Panc1 (cell line): ENCODE measurements at regions not wholly inside any gene's neighbourhood (a gene's known extent, or its start where the extent isn't known, plus 50 kb on each side); places are given as distances from the start of the nearest gene placed in this dataset.

Source experiments
- TF ChIP-seq, protein P1 (sequence below): fragments of 450-650 bp; IDR thresholded peaks from 2 replicates; pipeline ENCODE4 v1.5.1; 2017; ENCODE audit warnings: mild to moderate bottlenecking
- TF ChIP-seq, protein P2 (sequence below), 2 experiments: IDR thresholded peaks; 2 replicates each; pipeline ENCODE4 v1.6.1; 2011 to 2012; ENCODE audit warnings: low read depth in 2 of 2, control low read depth in 1 of 2, low read length in 1 of 2, mild to moderate bottlenecking in 1 of 2, moderate library complexity in 1 of 2; ENCODE audit not compliant: insufficient read depth in 1 of 2

GRCh38 chr5:99308131-99308530, 379.3 kb upstream of the CHD1 start:
- TF ChIP-seq, protein P1, sequence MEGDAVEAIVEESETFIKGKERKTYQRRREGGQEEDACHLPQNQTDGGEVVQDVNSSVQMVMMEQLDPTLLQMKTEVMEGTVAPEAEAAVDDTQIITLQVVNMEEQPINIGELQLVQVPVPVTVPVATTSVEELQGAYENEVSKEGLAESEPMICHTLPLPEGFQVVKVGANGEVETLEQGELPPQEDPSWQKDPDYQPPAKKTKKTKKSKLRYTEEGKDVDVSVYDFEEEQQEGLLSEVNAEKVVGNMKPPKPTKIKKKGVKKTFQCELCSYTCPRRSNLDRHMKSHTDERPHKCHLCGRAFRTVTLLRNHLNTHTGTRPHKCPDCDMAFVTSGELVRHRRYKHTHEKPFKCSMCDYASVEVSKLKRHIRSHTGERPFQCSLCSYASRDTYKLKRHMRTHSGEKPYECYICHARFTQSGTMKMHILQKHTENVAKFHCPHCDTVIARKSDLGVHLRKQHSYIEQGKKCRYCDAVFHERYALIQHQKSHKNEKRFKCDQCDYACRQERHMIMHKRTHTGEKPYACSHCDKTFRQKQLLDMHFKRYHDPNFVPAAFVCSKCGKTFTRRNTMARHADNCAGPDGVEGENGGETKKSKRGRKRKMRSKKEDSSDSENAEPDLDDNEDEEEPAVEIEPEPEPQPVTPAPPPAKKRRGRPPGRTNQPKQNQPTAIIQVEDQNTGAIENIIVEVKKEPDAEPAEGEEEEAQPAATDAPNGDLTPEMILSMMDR: no peak
- TF ChIP-seq, protein P2, sequence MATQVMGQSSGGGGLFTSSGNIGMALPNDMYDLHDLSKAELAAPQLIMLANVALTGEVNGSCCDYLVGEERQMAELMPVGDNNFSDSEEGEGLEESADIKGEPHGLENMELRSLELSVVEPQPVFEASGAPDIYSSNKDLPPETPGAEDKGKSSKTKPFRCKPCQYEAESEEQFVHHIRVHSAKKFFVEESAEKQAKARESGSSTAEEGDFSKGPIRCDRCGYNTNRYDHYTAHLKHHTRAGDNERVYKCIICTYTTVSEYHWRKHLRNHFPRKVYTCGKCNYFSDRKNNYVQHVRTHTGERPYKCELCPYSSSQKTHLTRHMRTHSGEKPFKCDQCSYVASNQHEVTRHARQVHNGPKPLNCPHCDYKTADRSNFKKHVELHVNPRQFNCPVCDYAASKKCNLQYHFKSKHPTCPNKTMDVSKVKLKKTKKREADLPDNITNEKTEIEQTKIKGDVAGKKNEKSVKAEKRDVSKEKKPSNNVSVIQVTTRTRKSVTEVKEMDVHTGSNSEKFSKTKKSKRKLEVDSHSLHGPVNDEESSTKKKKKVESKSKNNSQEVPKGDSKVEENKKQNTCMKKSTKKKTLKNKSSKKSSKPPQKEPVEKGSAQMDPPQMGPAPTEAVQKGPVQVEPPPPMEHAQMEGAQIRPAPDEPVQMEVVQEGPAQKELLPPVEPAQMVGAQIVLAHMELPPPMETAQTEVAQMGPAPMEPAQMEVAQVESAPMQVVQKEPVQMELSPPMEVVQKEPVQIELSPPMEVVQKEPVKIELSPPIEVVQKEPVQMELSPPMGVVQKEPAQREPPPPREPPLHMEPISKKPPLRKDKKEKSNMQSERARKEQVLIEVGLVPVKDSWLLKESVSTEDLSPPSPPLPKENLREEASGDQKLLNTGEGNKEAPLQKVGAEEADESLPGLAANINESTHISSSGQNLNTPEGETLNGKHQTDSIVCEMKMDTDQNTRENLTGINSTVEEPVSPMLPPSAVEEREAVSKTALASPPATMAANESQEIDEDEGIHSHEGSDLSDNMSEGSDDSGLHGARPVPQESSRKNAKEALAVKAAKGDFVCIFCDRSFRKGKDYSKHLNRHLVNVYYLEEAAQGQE (IDR thresholded peaks at IDR 0.05; ENCODE audit: insufficient read depth in 1 of 2, low read depth in 2 of 2, low read length in 1 of 2): no peak
